HL-60 (cell line): ENCODE measurements at regions not wholly inside any gene's neighbourhood (a gene's known extent, or its start where the extent isn't known, plus 50 kb on each side); places are given as distances from the start of the nearest gene placed in this dataset.

Source experiments
- DNase-seq, 2 experiments: peaks; one replicate each; pipeline ENCODE4 v3.0.0-alpha.2; 2010 to 2020; ENCODE audit warnings: low read depth in 1 of 2, low spot score in 1 of 2
- H3K27ac ChIP-seq: fragments of 250-450 bp; sonication (Bioruptor Pico); replicated peaks from 2 replicates; pipeline ENCODE4 v1.5.1; 2020; ENCODE audit warnings: mild to moderate bottlenecking, moderate library complexity
- H3K27me3 ChIP-seq: fragments of 250-450 bp; sonication (Bioruptor Pico); 2 replicates; pipeline ENCODE4 v1.5.1; 2021; ENCODE audit warnings: mild to moderate bottlenecking, moderate library complexity; ENCODE audit not compliant: insufficient read depth, poor library complexity, severe bottlenecking
- H3K4me3 ChIP-seq: replicated peaks from 2 replicates; pipeline ENCODE4 v1.5.1; 2011; ENCODE audit warnings: mild to moderate bottlenecking, control low read depth, low read length; ENCODE audit not compliant: insufficient read depth
- CTCF ChIP-seq: IDR thresholded peaks from one replicate; pipeline ENCODE4 v1.5.1; 2011; ENCODE audit warnings: low read length, control low read depth, inconsistent platforms; ENCODE audit not compliant: insufficient read depth
- GABPA ChIP-seq: IDR thresholded peaks from 2 replicates; pipeline ENCODE4 v1.6.1; 2012; ENCODE audit warnings: low read depth
- POLR2AphosphoS5 ChIP-seq: IDR thresholded peaks from 2 replicates; pipeline ENCODE4 v1.6.1; 2012; ENCODE audit warnings: low read depth
- SPI1 ChIP-seq: IDR thresholded peaks from 2 replicates; pipeline ENCODE4 v1.6.1; 2012; ENCODE audit warnings: low read depth, mild to moderate bottlenecking, borderline replicate concordance
- TF ChIP-seq, protein P1 (sequence below): IDR thresholded peaks from 2 replicates; pipeline ENCODE4 v1.6.1; 2012; ENCODE audit warnings: low read depth; ENCODE audit not compliant: insufficient replicate concordance

DNA sequence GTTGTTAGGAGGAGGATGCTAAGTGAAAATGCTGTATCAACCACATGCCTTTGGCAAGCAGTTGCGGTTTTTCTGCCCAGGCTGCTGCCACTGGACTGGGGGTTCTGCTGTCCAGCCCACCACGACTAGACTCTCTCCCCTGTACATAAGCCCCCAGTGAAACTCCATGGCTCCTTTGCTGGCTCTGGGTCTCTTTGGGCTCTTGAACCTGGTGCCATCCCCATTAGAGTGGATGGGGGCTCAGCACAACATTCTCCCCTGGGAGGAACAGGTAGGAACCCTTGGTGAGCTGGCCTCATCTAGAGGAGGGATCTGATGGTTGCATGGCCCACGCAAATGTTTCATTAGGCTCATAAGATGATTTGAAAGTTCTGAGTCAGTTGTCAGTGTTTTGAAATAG is 204.8 kb upstream of the KCNG1 start:
- Histone ChIP-seq H3K27ac (no peak overlapping the region), H3K27me3 (no peaks in the 10 kb centered on the region), H3K4me3 (no peak overlapping the region)
- DNase-seq: no peak
- TF ChIP-seq, protein P1, sequence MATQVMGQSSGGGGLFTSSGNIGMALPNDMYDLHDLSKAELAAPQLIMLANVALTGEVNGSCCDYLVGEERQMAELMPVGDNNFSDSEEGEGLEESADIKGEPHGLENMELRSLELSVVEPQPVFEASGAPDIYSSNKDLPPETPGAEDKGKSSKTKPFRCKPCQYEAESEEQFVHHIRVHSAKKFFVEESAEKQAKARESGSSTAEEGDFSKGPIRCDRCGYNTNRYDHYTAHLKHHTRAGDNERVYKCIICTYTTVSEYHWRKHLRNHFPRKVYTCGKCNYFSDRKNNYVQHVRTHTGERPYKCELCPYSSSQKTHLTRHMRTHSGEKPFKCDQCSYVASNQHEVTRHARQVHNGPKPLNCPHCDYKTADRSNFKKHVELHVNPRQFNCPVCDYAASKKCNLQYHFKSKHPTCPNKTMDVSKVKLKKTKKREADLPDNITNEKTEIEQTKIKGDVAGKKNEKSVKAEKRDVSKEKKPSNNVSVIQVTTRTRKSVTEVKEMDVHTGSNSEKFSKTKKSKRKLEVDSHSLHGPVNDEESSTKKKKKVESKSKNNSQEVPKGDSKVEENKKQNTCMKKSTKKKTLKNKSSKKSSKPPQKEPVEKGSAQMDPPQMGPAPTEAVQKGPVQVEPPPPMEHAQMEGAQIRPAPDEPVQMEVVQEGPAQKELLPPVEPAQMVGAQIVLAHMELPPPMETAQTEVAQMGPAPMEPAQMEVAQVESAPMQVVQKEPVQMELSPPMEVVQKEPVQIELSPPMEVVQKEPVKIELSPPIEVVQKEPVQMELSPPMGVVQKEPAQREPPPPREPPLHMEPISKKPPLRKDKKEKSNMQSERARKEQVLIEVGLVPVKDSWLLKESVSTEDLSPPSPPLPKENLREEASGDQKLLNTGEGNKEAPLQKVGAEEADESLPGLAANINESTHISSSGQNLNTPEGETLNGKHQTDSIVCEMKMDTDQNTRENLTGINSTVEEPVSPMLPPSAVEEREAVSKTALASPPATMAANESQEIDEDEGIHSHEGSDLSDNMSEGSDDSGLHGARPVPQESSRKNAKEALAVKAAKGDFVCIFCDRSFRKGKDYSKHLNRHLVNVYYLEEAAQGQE: no peak
- TF ChIP-seq SPI1: no peak
- TF ChIP-seq CTCF: no peak
- no peak for TF ChIP-seq GABPA
- no peak for TF ChIP-seq POLR2AphosphoS5

GRCh38 chr20:51223183-51223720 is 200.3 kb upstream of the KCNG1 start:
- DNase-seq: no peak
- TF ChIP-seq CTCF: no peak
- H3K27me3 ChIP-seq: no peaks in the 10 kb centered on the region
- H3K4me3 ChIP-seq: no peak overlapping the region
- no peak overlapping the region for H3K27ac ChIP-seq

DNA sequence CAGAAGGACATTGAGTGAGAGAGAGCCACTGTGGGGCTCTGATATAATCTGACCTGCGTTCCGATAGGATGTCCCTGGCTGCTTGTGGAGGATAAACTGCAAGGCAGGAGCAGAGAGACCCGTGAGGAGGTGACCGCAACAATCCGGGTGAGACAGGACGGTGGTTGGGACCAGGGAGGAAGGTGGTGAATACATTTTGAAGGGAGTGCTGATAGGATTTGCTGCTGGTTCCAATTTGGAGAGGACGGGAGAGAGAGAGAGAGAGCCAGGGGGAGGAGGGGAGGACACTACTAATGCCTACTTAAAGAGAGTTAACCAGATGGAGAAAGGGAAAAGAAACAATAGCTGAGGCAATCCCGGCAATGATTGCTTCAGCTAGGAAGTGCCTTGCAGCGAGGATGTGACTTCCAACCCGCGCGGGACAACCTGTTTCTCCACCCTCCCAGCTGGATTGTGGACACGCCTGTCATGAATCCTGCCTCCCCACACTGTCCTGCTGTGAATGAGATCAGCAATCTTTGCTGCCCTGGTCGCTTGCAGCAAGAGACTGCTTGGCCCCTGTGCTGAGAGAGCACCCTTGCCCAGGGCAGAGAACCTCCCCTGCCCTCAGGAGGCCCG is 199.0 kb upstream of the KCNG1 start:
- DNase-seq: no peak
- Histone ChIP-seq H3K4me3 (no peak overlapping the region), H3K27me3 (no peaks in the 10 kb centered on the region), H3K27ac (no peak overlapping the region)
- no peak for TF ChIP-seq GABPA
- no peak for TF ChIP-seq POLR2AphosphoS5
- no peak for TF ChIP-seq CTCF
- TF ChIP-seq, protein P1: no peak
- TF ChIP-seq SPI1: no peak

DNA sequence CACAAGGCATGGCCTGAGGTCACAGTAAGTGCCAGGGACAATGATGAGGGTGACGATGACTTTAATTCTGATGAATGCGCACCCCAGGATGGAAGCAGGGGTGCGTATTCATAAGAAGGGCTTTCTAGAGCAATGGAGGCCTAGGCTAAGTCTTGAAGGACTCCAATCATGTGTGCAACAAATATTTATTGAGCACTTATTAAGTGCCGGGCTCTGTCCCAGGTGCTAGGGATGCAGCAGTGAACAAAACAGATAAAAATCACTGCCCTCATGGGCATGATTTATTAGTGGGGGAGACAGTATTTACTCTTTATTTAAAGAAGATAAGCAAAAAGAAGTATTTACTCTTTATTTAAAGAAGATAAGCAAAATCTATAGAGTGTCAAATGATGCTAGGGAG is 198.2 kb upstream of the KCNG1 start:
- TF ChIP-seq GABPA: no peak
- TF ChIP-seq POLR2AphosphoS5: no peak
- TF ChIP-seq SPI1: no peak
- no peak for TF ChIP-seq CTCF
- TF ChIP-seq, protein P1: no peak
- Histone ChIP-seq H3K27ac (no peak overlapping the region), H3K4me3 (no peak overlapping the region)

More for the DNA sequence above, 198.2 kb upstream of the KCNG1 start:
- H3K27me3 ChIP-seq: no peaks in the 10 kb centered on the region
- DNase-seq: no peak
